GM21576 (cell line): ENCODE measurements at regions not wholly inside any gene's neighbourhood (a gene's known extent, or its start where the extent isn't known, plus 50 kb on each side); places are given as distances from the start of the nearest gene placed in this dataset.
"Not testable (repeated sequence)": the region's sequence is repeated elsewhere in the genome, so short reads cannot be mapped to it uniquely, and the experiment has no call there.

Experiments
- ATAC-seq: cut with Tn5 transposase; IDR thresholded peaks from one replicate; pipeline ENCODE4 v1.9.1; 2021; ENCODE audit warnings: mild to moderate bottlenecking, moderate library complexity; ENCODE audit not compliant: unreplicated experiment

DNA sequence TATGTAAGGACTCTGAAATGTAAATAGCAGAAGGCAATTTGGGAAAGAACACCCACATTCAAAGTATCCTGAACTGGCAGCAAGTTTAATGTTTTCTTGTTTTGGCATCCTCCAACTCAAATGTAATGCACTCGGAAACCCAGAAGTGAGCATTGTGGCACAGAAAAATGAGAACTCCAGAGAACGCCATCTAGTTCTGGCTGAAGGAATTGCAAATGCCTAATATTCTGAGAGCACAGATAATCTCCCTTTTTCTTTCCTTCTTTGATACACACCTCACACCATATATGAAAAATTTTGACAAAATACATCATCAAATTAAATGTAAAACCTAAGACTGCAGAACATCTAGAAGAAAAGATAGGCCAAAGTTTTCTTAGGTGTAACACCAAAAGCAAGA is 52.1 kb downstream of the PWWP3B start:
- ATAC-seq, result no peak

- no peak for ATAC-seq
These were observed 75.3 kb downstream of the PWWP3B start for GRCh38 chrX:106243376-106243775.

DNA sequence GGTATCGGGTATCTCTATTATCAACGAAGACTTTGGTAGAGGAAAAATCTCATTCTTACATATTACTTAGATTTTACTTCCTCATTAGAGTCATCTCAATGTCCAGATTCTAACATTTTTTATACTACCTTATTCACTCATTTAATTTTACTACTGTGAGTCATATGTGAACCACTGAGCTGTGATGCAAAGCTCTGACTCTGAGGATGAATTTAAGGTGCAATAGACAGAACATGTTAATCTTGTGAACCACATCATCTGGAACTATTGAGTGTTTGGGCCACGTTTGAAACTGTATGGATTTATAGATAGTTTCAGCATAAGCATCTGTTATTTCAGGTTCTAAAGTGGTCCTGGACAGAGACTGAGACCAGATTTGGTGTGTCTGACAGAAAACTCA is 78.4 kb downstream of the PWWP3B start:
- no peak for ATAC-seq

GRCh38 chrX:106247162-106247561 is 79.1 kb downstream of the PWWP3B start:
- no peak for ATAC-seq

DNA sequence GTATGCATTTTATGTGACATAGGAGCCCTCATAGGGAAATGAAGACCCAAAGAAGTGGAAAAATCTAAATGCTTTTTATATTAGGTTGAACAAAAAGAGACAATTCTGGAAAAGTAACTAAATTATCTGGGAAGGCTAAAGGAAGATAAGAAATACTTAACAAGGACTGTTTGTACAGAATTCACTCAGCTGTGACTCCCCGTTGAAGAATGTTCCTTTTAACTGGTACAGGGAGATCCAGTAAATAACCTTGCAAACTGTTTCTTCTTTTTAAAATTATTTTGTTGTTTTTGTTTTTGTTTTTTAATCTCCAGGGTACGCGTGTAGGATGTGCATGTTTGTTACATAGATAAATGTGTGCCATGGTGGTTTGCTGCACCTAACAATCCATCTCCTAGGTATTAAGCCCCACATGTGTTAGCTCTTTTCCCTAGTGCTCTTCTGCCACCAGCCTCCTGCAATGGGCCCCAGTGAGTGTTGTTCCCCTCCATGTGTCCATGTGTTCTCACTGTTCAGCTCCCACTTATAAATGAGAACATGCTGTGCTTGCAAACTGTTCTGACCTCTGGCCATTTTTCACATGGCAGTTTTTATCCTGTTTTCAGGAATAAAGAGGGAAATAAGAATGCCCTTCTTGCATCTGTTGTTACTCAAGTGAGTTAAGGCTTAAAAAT is 81.7 kb downstream of the PWWP3B start:
- ATAC-seq, result no peak

- no peak for ATAC-seq
These were observed 95.7 kb downstream of the PWWP3B start for GRCh38 chrX:106263817-106264216.

DNA sequence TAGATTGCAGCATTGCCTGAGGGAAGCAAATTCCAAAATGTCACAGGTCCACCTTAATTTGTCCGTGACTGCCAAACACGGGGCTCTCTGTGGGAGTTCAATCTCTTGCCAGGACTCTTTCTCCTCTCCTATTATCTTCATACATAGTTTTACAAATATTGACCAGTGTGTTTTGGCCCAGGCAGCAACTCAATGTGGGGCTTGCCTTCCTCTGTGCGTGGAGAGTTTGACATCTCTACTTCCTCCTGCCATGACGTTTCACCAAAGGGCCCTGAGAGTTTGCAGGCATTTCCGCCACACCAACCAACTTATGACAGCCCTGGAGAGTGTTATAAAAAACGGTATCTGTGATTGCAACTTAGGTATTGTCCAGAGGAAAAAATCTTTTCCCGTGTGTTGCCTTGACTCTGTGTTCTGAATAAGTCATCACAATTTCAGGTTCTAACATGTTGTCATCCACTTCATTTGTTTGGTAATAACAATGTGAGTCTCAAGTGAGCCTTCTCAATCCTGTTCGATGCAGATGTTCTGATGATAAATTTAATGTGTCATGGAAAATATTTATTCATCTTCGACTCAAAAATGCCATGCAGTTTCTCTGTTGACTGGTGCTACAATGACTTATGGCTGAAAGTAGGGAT is 106.0 kb downstream of the PWWP3B start:
- not testable (repeated sequence) for ATAC-seq

DNA sequence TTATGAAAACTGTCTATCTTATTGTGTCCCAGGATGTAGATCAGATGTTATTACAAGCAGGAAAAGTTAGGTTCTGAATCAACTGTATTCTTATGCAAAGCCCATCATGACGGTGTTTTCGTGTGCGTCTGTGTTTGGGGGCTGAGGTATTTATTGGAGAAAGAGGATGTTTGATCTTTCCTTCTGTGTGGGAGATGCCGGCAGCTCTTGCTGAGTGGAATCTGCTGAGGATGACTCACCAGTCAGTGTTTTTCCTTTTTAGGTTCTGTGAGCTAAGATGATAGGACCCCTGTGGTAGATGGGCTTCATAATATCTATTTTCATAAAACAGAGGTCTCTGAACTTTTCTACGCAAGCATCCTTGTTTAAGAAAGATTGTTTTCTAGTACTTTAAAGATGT is 107.1 kb downstream of the PWWP3B start:
- not testable (repeated sequence) for ATAC-seq

GRCh38 chrX:106278951-106279350 is 110.8 kb downstream of the PWWP3B start:
- no peak for ATAC-seq

- ATAC-seq, result no peak
These were observed 113.3 kb downstream of the PWWP3B start for GRCh38 chrX:106281383-106281782.

DNA sequence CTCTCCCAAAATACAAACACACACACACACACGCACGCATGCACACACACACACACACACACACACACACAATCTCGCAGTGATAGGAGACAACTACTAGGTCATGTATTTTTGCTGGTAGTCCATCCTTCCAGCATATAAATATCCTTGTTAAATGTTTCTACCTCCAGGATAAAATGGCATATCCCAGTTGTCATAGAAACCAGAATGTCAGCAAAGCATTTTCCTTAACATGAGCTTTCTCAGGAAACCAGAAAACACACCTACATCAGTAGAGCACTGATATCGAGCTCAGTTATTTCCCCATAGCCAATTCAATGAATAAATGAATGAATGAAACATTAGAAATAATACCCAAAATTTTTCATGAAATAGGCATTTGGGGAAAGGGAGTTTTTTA is 115.7 kb downstream of the PWWP3B start:
- ATAC-seq, result no peak

DNA sequence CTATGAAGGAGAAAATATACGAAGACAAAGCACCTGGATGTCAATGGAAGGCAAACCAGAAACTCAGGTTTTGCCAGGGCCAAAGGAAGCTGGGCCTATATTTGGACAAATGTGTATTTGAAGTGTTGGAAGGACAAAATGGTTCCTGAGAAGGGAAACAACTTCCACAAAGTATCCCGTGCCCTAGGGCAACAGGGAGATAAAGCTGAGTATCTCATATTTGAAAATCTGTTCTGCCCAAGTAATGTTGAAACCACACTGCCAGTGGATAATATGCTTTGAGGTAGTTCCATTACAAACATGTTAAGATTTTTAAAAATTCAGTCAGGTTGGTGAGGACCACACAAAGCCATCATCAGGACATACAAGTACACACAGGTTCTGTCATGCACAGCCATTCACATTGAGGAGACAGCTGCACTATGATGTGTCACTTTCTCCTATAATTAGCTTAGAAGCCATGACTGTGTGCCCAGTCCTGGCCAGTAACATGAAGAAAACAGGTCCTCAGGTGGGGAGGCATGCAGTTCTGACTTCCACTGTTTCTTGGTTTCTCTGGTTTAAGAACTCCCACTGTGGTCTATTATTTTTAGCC is 116.4 kb downstream of the PWWP3B start:
- no peak for ATAC-seq

- no peak for ATAC-seq
These were observed 118.0 kb downstream of the PWWP3B start for GRCh38 chrX:106286053-106286650.

- ATAC-seq, result not testable (repeated sequence)
These were observed 122.7 kb downstream of the PWWP3B start for GRCh38 chrX:106290778-106291177.

DNA sequence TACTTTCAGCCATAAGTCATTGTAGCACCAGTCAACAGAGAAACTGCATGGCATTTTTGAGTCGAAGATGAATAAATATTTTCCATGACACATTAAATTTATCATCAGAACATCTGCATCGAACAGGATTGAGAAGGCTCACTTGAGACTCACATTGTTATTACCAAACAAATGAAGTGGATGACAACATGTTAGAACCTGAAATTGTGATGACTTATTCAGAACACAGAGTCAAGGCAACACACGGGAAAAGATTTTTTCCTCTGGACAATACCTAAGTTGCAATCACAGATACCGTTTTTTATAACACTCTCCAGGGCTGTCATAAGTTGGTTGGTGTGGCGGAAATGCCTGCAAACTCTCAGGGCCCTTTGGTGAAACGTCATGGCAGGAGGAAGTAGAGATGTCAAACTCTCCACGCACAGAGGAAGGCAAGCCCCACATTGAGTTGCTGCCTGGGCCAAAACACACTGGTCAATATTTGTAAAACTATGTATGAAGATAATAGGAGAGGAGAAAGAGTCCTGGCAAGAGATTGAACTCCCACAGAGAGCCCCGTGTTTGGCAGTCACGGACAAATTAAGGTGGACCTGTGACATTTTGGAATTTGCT is 123.8 kb downstream of the PWWP3B start:
- not testable (repeated sequence) for ATAC-seq

DNA sequence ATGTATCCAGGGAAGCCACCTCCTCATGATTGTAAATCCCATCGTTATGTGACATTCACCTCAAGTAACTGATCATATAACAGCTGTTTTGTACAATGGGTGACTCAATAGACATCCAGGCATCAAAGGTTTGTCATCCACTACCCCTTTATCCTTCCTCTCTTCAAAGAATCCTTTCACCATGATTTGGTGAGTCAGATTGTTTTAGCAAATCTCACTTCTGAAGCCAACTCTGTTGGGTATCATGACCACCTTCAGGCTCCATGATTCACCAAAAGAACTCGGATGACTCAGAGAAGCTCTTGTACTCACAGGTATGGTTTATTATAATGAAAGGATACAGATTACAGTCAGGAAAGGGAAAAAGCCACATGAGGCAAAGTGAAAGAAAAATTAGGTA is 132.1 kb downstream of the PWWP3B start:
- no peak for ATAC-seq

DNA sequence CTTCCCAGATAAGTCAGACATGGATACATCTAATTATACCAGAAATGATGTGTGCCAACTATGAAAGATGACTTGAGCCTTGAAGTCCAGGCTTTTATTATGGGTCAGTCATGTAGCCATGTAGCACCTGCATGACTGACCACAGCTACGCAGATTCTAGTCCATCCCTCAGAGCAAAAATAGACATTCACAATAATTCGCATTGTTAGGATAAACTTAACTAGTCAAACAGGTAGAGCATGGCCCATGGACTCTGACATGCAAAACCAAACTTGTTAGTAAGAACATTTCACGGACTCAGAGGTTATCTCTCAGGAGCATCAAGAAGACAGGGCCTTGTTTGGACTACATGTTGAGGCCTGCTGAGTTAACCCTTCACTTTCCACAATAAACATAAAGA is 132.6 kb downstream of the PWWP3B start:
- no peak for ATAC-seq

- ATAC-seq, result no peak
These were observed 134.2 kb downstream of the PWWP3B start for GRCh38 chrX:106302304-106302703.

GRCh38 chrX:106306391-106306947 is 138.4 kb downstream of the PWWP3B start:
- ATAC-seq, result no peak

- ATAC-seq, result no peak
These were observed 155.3 kb downstream of the PWWP3B start for GRCh38 chrX:106323357-106323756.

DNA sequence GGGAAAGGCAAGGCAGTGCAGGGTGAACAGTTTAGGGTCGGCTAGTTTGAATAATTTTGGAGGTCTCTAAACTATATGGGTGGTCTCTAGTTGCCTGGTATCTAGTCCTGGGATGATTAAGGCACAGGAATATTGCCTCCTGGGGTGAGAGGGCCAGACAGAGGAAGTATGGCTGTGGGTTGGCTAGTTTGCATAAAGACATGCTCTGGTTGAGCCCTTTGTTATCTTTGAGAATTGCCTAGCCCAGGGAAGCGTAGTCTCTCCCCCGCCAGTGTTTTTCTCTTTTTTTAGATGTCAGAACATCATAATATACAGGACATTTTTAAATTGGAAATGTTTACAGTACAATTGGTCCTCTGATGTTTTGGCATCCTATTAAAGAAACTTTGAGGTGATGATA is 163.5 kb downstream of the PWWP3B start:
- ATAC-seq, result peak; percentile 49
